Mammary epithelial cell (primary cell): ENCODE measurements at regions not wholly inside any gene's neighbourhood (a gene's known extent, or its start where the extent isn't known, plus 50 kb on each side); places are given as distances from the start of the nearest gene placed in this dataset.

Source experiments
- EZH2 ChIP-seq: IDR thresholded peaks from 2 replicates; pipeline ENCODE4 v1.6.1; 2012; ENCODE audit warnings: low read length, inconsistent platforms, borderline replicate concordance
- TF ChIP-seq, protein P1 (sequence below), 2 donors: IDR thresholded peaks in 1 of 2; conservative IDR thresholded peaks in 1 of 2; 2 replicates each; pipeline ENCODE4 v1.5.1; 2011 to 2012; ENCODE audit warnings: inconsistent platforms in 2 of 2, low read length in 2 of 2, mild to moderate bottlenecking in 2 of 2, control low read depth in 1 of 2, low read depth in 1 of 2; ENCODE audit not compliant: insufficient read depth in 1 of 2; ENCODE audit errors: extremely low read depth in 1 of 2

DNA sequence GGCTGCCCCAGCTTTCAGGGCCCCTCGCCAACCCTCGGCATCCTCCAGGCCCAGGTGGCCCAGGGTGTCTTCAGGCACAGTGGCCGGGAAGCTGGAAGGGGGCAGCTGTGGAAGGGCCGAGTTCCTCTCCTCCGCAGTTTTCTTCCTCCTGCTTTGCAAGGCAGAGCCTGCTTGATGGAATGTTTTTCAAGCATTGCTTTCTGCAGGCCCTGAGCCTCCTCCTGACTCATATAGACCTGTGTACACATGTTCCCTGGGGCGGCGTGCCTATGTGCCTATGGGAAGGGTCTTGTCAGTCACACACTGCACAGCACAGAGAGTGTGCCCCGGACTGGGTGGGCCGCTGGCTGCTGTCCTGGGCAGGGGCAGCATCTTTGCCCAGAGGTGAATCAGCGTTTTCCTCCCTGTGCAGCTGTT is 107.5 kb downstream of the ERMARD start:
- TF ChIP-seq, protein P1, sequence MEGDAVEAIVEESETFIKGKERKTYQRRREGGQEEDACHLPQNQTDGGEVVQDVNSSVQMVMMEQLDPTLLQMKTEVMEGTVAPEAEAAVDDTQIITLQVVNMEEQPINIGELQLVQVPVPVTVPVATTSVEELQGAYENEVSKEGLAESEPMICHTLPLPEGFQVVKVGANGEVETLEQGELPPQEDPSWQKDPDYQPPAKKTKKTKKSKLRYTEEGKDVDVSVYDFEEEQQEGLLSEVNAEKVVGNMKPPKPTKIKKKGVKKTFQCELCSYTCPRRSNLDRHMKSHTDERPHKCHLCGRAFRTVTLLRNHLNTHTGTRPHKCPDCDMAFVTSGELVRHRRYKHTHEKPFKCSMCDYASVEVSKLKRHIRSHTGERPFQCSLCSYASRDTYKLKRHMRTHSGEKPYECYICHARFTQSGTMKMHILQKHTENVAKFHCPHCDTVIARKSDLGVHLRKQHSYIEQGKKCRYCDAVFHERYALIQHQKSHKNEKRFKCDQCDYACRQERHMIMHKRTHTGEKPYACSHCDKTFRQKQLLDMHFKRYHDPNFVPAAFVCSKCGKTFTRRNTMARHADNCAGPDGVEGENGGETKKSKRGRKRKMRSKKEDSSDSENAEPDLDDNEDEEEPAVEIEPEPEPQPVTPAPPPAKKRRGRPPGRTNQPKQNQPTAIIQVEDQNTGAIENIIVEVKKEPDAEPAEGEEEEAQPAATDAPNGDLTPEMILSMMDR (conservative IDR thresholded peaks at IDR 0.05 in 1 of 2, IDR thresholded peaks at IDR 0.05 in 1 of 2; ENCODE audit: extremely low read depth in 1 of 2, insufficient read depth in 1 of 2, low read depth in 1 of 2, low read length in 2 of 2) = no peak
- no peak for TF ChIP-seq EZH2
